Kidney (tissue), 13 donors: ENCODE measurements at regions not wholly inside any gene's neighbourhood (a gene's known extent, or its start where the extent isn't known, plus 50 kb on each side); places are given as distances from the start of the nearest gene placed in this dataset.

Source experiments
- DNase-seq, 5 donors: peaks; one replicate each; pipeline ENCODE4 v3.0.0-alpha.2; 2013 to 2020
- FAIRE-seq: peaks from 2 replicates; lab custom pipeline; 2012; peaks lifted over from hg19 to GRCh38; lab: Jason Lieb, UNC
- H3K27ac ChIP-seq, 2 donors: one replicate each; pipeline ENCODE4 v1.7.0; 2013; ENCODE audit warnings: low read depth in 2 of 2, low read length in 2 of 2, inconsistent platforms in 1 of 2
- H3K27me3 ChIP-seq: one replicate; pipeline ENCODE4 v1.7.1; 2013; ENCODE audit warnings: low read length, inconsistent platforms; ENCODE audit not compliant: control insufficient read depth, insufficient read depth
- H3K36me3 ChIP-seq, 3 donors: one replicate each; pipeline versions ENCODE4 v1.7.0 to v1.7.1; 2013; ENCODE audit warnings: low read length in 3 of 3, control low read depth in 1 of 3, inconsistent platforms in 1 of 3; ENCODE audit not compliant: insufficient read depth in 3 of 3, control insufficient read depth in 2 of 3
- H3K4me1 ChIP-seq, 3 donors: one replicate each; pipeline versions ENCODE4 v1.7.0 to v1.7.1; 2013; ENCODE audit warnings: low read length in 3 of 3, inconsistent platforms in 1 of 3, low read depth in 1 of 3; ENCODE audit not compliant: control insufficient read depth in 2 of 3, insufficient read depth in 2 of 3
- H3K4me3 ChIP-seq, 3 donors: one replicate each; pipeline versions ENCODE4 v1.7.0 to v1.8.1; 2013; ENCODE audit warnings: low read length in 3 of 3, control low read depth in 1 of 3, inconsistent platforms in 1 of 3
- H3K9ac ChIP-seq, 3 donors: one replicate each; pipeline versions ENCODE4 v1.7.0 to v1.7.1; 2013; ENCODE audit warnings: low read length in 3 of 3, control low read depth in 1 of 3, inconsistent platforms in 1 of 3
- H3K9me3 ChIP-seq, 3 donors: one replicate each; pipeline versions ENCODE4 v1.7.0 to v1.7.1; 2013; ENCODE audit warnings: low read length in 3 of 3, control low read depth in 1 of 3, inconsistent platforms in 1 of 3; ENCODE audit not compliant: control insufficient read depth in 2 of 3, insufficient read depth in 1 of 3
- CTCF ChIP-seq: IDR thresholded peaks from 3 replicates; pipeline ENCODE4 v1.5.1; 2012; ENCODE audit warnings: mild to moderate bottlenecking, moderate library complexity, borderline replicate concordance; ENCODE audit not compliant: insufficient read depth; ENCODE audit errors: extremely low read depth
- intact Hi-C: fragments of 100-400 bp; cut with DNase I; formaldehyde crosslinking; loops from one replicate; pipeline ENCODE4 v1.11.1; 2022
- donor health status: control.
- donor health status: control.
- donor health status: control.
- donor health status: control.
- donor health status: control.
- donor health status: DM: yes; HTN: yes; CAD: no.
- donor health status: Normal renal cell carcinoma (clear cell type).

DNA sequence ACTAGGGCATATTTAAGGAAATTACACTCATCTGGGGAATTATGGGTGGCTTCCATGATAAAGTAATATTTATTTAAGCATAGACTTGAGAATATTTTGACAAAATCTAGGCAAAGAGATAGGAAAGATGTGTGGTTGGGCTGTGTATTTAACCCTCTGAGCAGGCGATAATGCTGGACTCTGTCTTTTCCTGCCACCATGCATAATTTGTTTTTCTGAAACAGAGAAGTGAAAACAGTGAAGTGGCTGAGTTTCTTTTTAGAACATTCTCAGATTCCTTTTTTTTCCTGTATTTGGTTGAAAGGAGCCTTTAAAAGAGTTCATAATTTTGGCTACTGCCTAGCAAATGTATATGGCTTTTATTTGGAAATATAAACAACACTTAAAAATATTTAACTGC lies 104.8 kb upstream of the CDH19 start:
- Histone ChIP-seq H3K27ac (no peak overlapping the region), H3K27me3 (no peaks in the 10 kb centered on the region), H3K4me3 (no peak overlapping the region), H3K9ac (no peak overlapping the region), H3K4me1 (no peaks in the 10 kb centered on the region), H3K36me3 (no peaks in the 10 kb centered on the region), H3K9me3 (no peaks in the 10 kb centered on the region)
- TF ChIP-seq CTCF: no peak
- FAIRE-seq (no peak), DNase-seq (no peak)
- intact Hi-C loops: no loop called here

DNA sequence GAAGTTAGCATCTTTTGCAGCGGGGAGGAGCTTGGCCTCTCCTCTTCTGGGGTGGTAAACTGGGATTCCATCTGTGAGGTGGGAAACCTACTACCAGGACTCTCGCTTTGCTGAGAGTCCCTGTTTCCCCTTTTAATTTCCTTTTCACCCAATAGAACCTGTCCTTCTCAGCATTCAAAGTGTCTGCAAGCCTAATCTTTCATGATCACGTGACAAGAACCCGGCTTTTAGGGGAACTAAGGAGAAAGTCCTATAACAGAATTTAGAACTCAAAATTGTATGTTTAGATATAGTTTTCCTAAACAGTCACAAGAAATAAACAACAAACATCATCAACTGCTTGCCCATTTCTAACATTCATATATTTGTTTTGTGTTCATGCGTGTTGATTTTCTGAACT lies 103.6 kb upstream of the CDH19 start:
- no peaks in the 10 kb centered on the region for H3K9me3 ChIP-seq
- H3K27ac ChIP-seq: no peak overlapping the region
- H3K9ac ChIP-seq: no peak overlapping the region
- TF ChIP-seq CTCF: no peak
- H3K36me3 ChIP-seq: no peaks in the 10 kb centered on the region
- no peak overlapping the region for H3K4me3 ChIP-seq
- FAIRE-seq (no peak), DNase-seq (no peak)
- intact Hi-C loops: no loop called here
- no peaks in the 10 kb centered on the region for H3K4me1 ChIP-seq
- H3K27me3 ChIP-seq: no peaks in the 10 kb centered on the region

DNA sequence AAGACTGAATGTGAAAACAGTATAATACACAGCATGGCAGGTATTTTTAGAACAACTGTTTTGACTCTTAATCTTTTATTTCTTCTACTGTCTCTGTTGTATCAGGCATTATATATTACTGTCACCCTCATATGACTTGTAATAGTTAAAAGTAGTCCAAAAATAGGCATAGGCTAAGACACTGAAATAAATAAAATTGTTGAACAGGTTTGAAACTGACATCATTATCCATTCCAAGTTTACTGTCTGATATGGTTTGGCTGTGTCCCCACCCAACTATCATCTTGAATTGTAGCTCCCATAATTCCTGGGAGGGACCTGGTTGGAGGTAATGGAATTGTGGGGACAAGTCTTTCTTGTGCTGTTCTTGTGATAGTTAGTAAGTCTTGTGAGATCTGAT lies 91.4 kb upstream of the CDH19 start:
- TF ChIP-seq CTCF: no peak
- no peak overlapping the region for H3K4me3 ChIP-seq
- no peaks in the 10 kb centered on the region for H3K4me1 ChIP-seq
- H3K9ac ChIP-seq: no peak overlapping the region
- H3K36me3 ChIP-seq: no peaks in the 10 kb centered on the region
- intact Hi-C loops: no loop called here
- FAIRE-seq (no peak), DNase-seq (no peak)
- H3K27ac ChIP-seq: no peak overlapping the region
- no peaks in the 10 kb centered on the region for H3K27me3 ChIP-seq
- H3K9me3 ChIP-seq: no peaks in the 10 kb centered on the region

- TF ChIP-seq CTCF: no peak
- Histone ChIP-seq H3K9ac (no peak overlapping the region), H3K27me3 (no peaks in the 10 kb centered on the region), H3K4me1 (no peaks in the 10 kb centered on the region), H3K4me3 (no peak overlapping the region), H3K9me3 (no peaks in the 10 kb centered on the region), H3K36me3 (no peaks in the 10 kb centered on the region), H3K27ac (no peak overlapping the region)
- FAIRE-seq: no peak
- no peak for DNase-seq
- intact Hi-C loops: no loop called here
Observed at GRCh38 chr18:66694852-66695251, 91.0 kb upstream of the CDH19 start.
